Right lobe of liver (tissue), 6 donors: ENCODE measurements at regions not wholly inside any gene's neighbourhood (a gene's known extent, or its start where the extent isn't known, plus 50 kb on each side); places are given as distances from the start of the nearest gene placed in this dataset.

Experiments used
- ATAC-seq, 4 donors: fragments of 200-7000 bp; cut with Tn5 transposase; one replicate each; pipeline ENCODE4 v1.9.1; 2020; ENCODE audit warnings: mild to moderate bottlenecking in 4 of 4, moderate library complexity in 4 of 4
- DNase-seq, 3 donors: peaks; one replicate each; pipeline ENCODE4 v3.0.0-alpha.2; 2020
- H3K27ac ChIP-seq, 3 donors: fragments of 200-600 bp; one replicate each; pipeline ENCODE4 v1.8.0; 2022
- H3K27me3 ChIP-seq, 2 donors: fragments of 200-600 bp; one replicate each; pipeline ENCODE4 v1.8.0; 2022
- H3K36me3 ChIP-seq, 4 donors: fragments of 200-600 bp; sonication (generic) in 1 of 4; one replicate each; pipeline versions ENCODE4 v1.5.1 to v1.8.0; 2017 to 2022; ENCODE audit warnings: control low read depth in 1 of 4
- H3K4me1 ChIP-seq, 4 donors: fragments of 200-600 bp; sonication (generic) in 1 of 4; one replicate each; pipeline versions ENCODE4 v1.5.1 to v1.8.0; 2017 to 2022; ENCODE audit warnings: control low read depth in 1 of 4
- H3K4me3 ChIP-seq, 3 donors: fragments of 200-600 bp; one replicate each; pipeline ENCODE4 v1.8.0; 2022
- H3K9me3 ChIP-seq, 4 donors: fragments of 200-600 bp; sonication (generic) in 1 of 4; one replicate each; pipeline versions ENCODE4 v1.5.1 to v1.8.0; 2017 to 2022; ENCODE audit warnings: control low read depth in 1 of 4
- CTCF ChIP-seq, 4 donors: fragments of 200-600 bp in 3 of 4; fragments of 450-650 bp in 1 of 4; IDR thresholded peaks; one replicate each; pipeline versions ENCODE4 v1.5.1 to v1.8.0; 2016 to 2022; ENCODE audit warnings: antibody characterized with exemption in 4 of 4, mild to moderate bottlenecking in 2 of 4
- POLR2A ChIP-seq: fragments of 450-650 bp; IDR thresholded peaks from one replicate; pipeline ENCODE4 v1.6.1; 2017; ENCODE audit warnings: antibody characterized with exemption, mild to moderate bottlenecking
- WGBS: methylation state at CpG from one replicate; pipeline ENCODE4 v1.1.6; 2018; ENCODE audit warnings: low coverage, low lambda C conversion rate; ENCODE audit not compliant: insufficient coverage; ENCODE audit errors: missing lambda C conversion rate; 5-methylcytosine and 5-hydroxymethylcytosine counted together
- intact Hi-C, 2 donors: fragments of 100-400 bp; cut with DNase I; formaldehyde crosslinking; loops; one replicate each; pipeline versions ENCODE4 v1.11.2 to v1.14.1; 2022
- donor health status: DM: no; HTN: yes; CAD: no.
- donor health status: DM: no; HTN: no; CAD: no.
- donor health status: DM: no; HTN: no; CAD: no.
- donor health status: DM: no; HTN: yes; CAD: no.
- donor health status: DM: no; HTN: yes; CAD: no.

- H3K27ac ChIP-seq, result no peak overlapping the region
- no peaks in the 10 kb centered on the region for H3K36me3 ChIP-seq
- ATAC-seq (no peak), DNase-seq (no peak)
- WGBS, result 73% methylated on average over 2 of the region's 3 CpGs
- intact Hi-C loops, result no loop called here
- H3K27me3 ChIP-seq, result no peaks in the 10 kb centered on the region
- H3K9me3 ChIP-seq, result no peaks in the 10 kb centered on the region
- H3K4me3 ChIP-seq, result no peak overlapping the region
- TF ChIP-seq CTCF (IDR thresholded peaks at IDR 0.05), result no peak
- TF ChIP-seq POLR2A, result no peak
- no peaks in the 10 kb centered on the region for H3K4me1 ChIP-seq
Measured at GRCh38 chr5:17732351-17732923, 98.2 kb downstream of the TAF11L14 start.

GRCh38 chr5:17734011-17734410, 99.8 kb downstream of the TAF11L14 start:
- intact Hi-C loops, result no loop called here
- ATAC-seq (no peak), DNase-seq (no peak)
- Histone ChIP-seq H3K27me3 (no peaks in the 10 kb centered on the region), H3K36me3 (no peaks in the 10 kb centered on the region), H3K27ac (no peak overlapping the region), H3K9me3 (no peaks in the 10 kb centered on the region), H3K4me3 (no peak overlapping the region), H3K4me1 (no peaks in the 10 kb centered on the region)
- WGBS, result 53% methylated on average over 2 of the region's 2 CpGs
- TF ChIP-seq POLR2A, result no peak
- TF ChIP-seq CTCF (IDR thresholded peaks at IDR 0.05), result no peak

- Histone ChIP-seq H3K4me1 (no peaks in the 10 kb centered on the region), H3K36me3 (no peaks in the 10 kb centered on the region), H3K27me3 (no peaks in the 10 kb centered on the region), H3K9me3 (no peaks in the 10 kb centered on the region), H3K4me3 (no peak overlapping the region), H3K27ac (no peak overlapping the region)
- DNase-seq (no peak), ATAC-seq (peak in 1 of 4 donors; percentile 34)
- intact Hi-C loops, result no loop called here
- 40% methylated on average over 4 of the region's 4 CpGs for WGBS
- TF ChIP-seq POLR2A (no peak), CTCF (IDR thresholded peaks at IDR 0.05) (no peak)
Measured at GRCh38 chr5:17735761-17736160, 101.5 kb downstream of the TAF11L14 start.

GRCh38 chr5:17737092-17737491, 102.8 kb downstream of the TAF11L14 start:
- no peaks in the 10 kb centered on the region for H3K36me3 ChIP-seq
- 46% methylated on average over 2 of the region's 2 CpGs for WGBS

More at GRCh38 chr5:17737092-17737491, 102.8 kb downstream of the TAF11L14 start:
- H3K4me3 ChIP-seq, result no peak overlapping the region
- TF ChIP-seq CTCF (IDR thresholded peaks at IDR 0.05) (no peak), POLR2A (no peak)
- H3K27me3 ChIP-seq, result no peaks in the 10 kb centered on the region
- DNase-seq (no peak), ATAC-seq (no peak)
- no peak overlapping the region for H3K27ac ChIP-seq
- intact Hi-C loops, result no loop called here
- H3K9me3 ChIP-seq, result no peaks in the 10 kb centered on the region
- H3K4me1 ChIP-seq, result no peaks in the 10 kb centered on the region
